HG03159 (cell line): ENCODE measurements at regions not wholly inside any gene's neighbourhood (a gene's known extent, or its start where the extent isn't known, plus 50 kb on each side); places are given as distances from the start of the nearest gene placed in this dataset.
A peak's percentile ranks its signal among the peaks of the same experiment; 100 is the strongest.

Source experiments
- ATAC-seq: cut with Tn5 transposase; IDR thresholded peaks from one replicate; pipeline ENCODE4 v1.9.1; 2021; ENCODE audit warnings: mild to moderate bottlenecking, moderate library complexity; ENCODE audit not compliant: unreplicated experiment

DNA sequence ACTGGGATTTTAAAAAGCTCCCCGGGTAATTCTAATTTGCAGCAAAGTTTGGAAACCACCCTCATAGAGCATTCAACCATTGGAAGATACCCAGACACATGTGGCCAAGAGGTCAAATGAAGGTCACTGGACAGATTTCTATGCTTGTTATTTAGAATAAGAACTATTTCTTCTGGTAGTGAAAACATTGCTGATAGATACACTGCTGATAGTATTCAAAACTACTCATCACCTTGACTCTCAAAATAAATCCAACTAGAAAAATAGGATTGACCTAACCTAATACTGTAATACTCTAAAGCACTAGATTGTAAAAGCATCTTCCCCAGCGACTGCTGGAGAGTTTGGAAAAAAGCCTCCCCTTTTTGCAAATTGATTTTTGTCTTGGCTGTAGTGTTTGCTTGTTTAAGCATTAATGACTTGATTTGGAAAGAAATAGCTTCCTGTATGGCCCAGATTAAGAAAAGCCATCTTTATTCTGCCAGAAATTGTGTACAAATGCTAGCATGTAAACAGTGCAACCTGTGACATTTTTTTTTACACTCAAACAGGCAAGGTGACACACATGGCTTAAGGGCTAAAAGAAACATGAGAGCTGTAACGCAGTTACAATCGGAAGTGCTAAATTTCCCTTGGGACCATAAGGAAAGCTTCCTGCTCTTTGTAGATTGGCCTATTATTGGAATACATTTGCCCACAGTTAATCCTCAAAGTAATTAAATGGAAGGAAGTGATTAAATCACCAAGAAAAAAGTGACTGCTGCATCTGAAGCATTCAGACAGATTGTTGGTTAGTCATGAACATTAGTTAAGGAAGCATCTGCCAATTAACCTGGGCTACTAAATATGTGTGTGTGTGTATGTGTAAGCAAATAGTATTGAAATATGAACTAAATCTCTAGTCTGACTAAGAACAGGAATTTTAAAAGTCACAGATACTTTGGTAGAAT lies 356.5 kb upstream of the ATP2B1 start:
- ATAC-seq = peak; percentile 49

GRCh38 chr12:90062799-90063198 lies 354.2 kb upstream of the ATP2B1 start:
- no peak for ATAC-seq

GRCh38 chr12:90061809-90062208 lies 353.2 kb upstream of the ATP2B1 start:
- ATAC-seq = no peak

- ATAC-seq = no peak
These were observed 351.4 kb upstream of the ATP2B1 start for GRCh38 chr12:90060031-90060430.

GRCh38 chr12:90058704-90059103 lies 350.1 kb upstream of the ATP2B1 start:
- no peak for ATAC-seq

DNA sequence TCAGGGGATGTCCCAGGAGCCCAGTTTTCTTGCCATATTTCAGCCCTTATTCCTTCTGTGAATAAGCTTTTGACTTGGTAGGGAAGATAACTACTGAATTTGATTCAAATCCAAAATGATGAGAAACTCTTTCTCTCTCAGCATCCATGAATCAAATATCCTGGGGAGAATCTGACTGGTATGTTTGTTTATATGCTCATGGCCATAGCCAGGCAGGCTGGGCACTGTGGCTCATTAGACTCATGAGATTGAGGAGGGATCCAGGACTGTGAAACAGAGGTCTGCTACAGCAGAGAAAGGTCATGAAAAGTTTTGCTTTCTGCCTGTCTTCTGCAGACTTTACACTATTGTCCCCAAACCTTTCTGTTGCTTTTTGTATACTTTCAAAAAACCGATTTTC lies 346.4 kb upstream of the ATP2B1 start:
- no peak for ATAC-seq

DNA sequence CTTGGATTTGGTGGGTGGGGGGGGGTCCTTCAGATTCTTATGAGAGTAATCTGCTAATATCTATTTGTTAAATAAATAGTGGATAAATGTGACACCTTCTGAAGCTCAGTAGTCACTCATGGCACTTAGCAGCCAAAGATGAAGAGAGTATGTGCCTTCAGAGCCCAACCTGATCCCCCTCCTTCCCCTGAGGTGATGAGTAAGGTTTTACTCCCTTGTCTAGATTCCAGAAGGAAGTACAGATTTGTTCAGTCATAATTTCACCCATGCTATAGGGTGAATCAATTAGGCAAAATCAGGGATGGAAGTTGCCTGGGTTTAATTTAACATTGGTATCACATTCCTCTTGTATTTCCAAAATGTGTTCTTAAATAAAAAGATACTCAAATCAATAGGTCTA lies 340.3 kb upstream of the ATP2B1 start:
- no peak for ATAC-seq

GRCh38 chr12:90045559-90045958 lies 336.9 kb upstream of the ATP2B1 start:
- no peak for ATAC-seq

GRCh38 chr12:90044069-90044468 lies 335.4 kb upstream of the ATP2B1 start:
- no peak for ATAC-seq

- no peak for ATAC-seq
These were observed 334.4 kb upstream of the ATP2B1 start for GRCh38 chr12:90042920-90043641.

DNA sequence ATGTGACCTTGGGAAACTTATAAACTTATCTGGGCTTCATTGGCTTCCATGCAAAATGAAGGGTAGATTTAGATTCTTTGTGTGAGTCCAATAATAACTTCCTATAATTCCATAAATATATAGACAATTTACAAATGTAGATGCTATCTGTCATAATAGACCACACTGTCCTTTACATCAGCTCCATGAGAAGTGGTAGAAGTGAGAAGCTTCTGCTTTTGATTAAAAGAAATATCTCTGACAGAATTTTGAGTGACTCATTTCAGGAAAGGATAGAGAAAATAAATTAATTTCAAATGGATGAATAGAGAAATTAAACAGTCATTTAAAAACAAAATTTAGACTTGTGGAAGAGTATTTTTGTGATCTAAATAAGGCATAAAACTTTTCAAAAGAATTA lies 329.7 kb upstream of the ATP2B1 start:
- no peak for ATAC-seq

DNA sequence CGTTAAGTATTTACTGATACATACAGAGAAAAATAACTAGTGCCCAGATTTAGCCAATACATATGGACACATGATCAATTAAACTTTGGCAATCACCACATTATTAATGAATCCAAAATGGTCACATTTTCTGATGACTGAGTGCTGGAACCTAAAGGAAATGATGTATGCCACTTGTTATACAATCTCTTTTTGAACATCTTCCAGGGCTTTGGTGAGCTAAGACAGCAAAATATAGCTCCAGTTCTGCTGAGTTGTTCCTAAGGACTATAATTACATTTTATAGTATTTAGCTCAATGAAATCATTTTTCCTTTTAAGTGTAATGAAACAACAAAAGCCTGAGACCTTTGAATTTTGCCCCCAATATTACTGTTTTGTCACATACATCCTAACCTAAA lies 329.1 kb upstream of the ATP2B1 start:
- no peak for ATAC-seq

GRCh38 chr12:90036637-90037036 lies 328.0 kb upstream of the ATP2B1 start:
- ATAC-seq = no peak

GRCh38 chr12:90030726-90031125 lies 322.1 kb upstream of the ATP2B1 start:
- ATAC-seq = no peak

DNA sequence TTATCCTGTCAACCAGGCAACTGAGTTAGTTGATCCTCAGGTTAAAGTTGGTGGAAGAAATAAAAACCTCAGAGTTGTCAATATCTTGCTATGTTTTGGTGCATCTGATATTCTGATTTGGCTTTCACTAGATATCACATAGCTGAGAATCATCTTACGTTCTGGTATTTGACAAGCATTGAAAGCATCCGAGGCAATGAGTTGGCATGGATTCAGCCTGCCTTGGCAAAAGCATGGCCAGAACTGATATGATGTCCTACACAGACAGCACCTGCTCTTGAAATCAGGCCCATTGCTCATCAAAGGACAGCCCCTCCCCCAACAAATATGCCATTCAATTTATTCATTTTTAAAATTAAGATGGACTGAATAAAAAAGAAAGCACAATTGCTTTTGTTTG lies 320.7 kb upstream of the ATP2B1 start:
- ATAC-seq = no peak

DNA sequence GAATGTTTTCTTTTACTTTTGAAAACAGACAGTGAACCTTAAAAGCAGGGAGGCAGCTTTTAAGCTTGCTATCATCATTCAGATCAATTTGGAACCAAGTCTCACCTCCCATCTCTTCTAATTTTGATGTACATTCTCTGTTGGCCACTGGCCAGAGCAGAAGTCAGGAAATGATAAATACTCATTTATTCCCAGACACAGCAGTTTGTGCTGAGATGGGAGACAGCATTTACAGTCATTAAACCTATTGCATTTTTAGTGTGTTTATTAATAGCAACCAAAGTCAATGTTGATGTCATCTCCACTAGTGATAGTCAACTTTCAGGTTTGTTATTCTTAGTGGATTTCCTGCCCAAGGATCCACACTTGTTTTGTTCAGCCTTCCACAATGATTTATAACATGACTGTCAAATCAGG lies 320.0 kb upstream of the ATP2B1 start:
- no peak for ATAC-seq

DNA sequence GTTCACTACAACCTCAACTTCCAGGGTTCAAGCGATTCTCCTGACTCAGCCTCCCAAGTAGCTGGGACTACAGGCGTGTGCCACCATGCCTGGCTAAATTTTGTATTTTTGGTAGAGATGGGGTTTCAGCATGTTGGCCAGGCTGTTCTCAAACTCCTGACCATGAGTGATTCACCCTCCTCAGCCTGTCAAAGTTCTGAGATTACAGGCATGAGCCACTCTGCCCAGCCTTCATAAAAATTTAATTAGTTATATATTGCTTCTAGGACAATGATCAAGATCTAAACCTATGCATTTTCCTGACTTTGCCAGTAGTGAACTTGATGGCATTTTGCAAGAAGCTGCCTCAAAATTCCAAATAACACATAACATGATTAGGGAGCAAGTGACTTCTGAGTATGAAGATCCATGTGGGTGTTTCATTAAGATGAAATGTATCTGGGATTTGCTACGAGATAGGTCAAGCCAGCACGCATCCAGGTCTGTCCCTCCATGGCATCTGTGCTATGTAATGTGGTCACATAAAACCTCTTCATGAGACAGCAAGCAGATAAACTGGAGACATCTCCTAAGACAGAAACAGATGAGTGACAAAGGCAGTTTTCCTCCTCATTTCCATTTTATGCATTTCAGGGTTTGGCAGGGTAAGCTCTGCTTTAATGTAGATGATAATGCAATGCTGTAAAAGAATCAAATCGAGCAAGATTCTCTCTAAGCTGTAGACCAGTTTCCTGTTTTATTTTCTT lies 319.4 kb upstream of the ATP2B1 start:
- ATAC-seq = no peak

DNA sequence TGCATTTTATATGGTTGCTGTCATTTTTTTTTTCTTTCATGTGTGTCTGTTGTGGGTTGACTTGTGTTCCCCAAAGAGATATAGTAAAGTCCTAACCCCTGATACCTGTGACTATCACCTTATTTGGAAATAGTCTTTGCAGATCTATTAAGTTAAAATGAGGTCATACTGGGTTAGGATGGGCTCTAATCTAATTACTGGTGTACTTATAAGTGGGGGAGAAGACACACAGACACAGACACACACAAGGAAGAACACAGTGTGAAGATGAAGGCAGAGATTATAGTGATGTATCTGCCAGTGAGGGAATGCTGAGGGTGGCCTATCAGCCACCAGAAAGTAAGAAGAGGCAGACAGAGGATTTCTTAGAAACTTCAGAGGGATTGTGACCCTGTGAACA lies 318.4 kb upstream of the ATP2B1 start:
- no peak for ATAC-seq

DNA sequence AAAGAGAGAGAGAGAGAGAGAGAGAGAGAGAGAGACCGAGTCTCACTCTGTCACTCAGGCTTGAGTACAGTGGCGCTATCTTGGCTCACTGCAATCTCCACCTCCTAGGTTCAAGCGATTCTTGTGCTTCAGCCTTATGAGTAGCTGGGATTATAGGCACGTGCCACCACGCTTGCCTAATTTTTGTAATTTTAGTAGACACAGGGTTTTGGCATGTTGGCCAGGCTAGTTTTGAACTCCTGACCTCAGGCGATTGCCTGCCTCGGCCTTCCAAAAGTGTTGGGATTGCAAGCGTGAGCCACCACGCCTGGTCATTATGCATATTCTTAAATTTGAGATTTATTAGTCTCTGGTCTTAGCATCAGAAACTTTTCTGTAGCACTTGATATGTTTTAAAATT lies 317.9 kb upstream of the ATP2B1 start:
- ATAC-seq = no peak

DNA sequence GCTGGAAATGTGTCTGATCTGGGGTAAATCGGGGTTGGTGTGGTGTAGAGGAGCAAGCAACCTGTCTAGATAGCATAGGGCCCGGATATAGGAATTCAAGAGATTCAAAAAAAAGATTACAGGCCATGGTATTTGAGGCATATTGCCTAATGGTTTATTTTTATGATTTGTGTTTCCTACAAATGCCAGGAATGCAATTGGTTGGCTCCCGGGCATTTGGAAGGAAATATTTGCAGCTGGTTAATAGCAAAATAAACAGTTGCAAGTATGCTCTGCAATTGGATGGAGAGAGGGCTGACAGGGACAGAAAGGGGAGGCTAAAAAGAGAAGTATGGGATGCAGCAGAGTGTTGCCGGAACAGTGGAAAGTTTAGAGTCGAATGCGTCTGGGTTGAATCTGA lies 315.6 kb upstream of the ATP2B1 start:
- ATAC-seq = no peak

- no peak for ATAC-seq
These were observed 314.7 kb upstream of the ATP2B1 start for GRCh38 chr12:90023207-90023900.
